Right lobe of liver (tissue), 6 donors: ENCODE measurements at regions not wholly inside any gene's neighbourhood (a gene's known extent, or its start where the extent isn't known, plus 50 kb on each side); places are given as distances from the start of the nearest gene placed in this dataset.

ENCODE experiments used
- ATAC-seq, 4 donors: fragments of 200-7000 bp; cut with Tn5 transposase; one replicate each; pipeline ENCODE4 v1.9.1; 2020; ENCODE audit warnings: mild to moderate bottlenecking in 4 of 4, moderate library complexity in 4 of 4
- DNase-seq, 3 donors: peaks; one replicate each; pipeline ENCODE4 v3.0.0-alpha.2; 2020
- H3K27ac ChIP-seq, 3 donors: fragments of 200-600 bp; one replicate each; pipeline ENCODE4 v1.8.0; 2022
- H3K27me3 ChIP-seq, 2 donors: fragments of 200-600 bp; one replicate each; pipeline ENCODE4 v1.8.0; 2022
- H3K36me3 ChIP-seq, 4 donors: fragments of 200-600 bp; sonication (generic) in 1 of 4; one replicate each; pipeline versions ENCODE4 v1.5.1 to v1.8.0; 2017 to 2022; ENCODE audit warnings: control low read depth in 1 of 4
- H3K4me1 ChIP-seq, 4 donors: fragments of 200-600 bp; sonication (generic) in 1 of 4; one replicate each; pipeline versions ENCODE4 v1.5.1 to v1.8.0; 2017 to 2022; ENCODE audit warnings: control low read depth in 1 of 4
- H3K4me3 ChIP-seq, 3 donors: fragments of 200-600 bp; one replicate each; pipeline ENCODE4 v1.8.0; 2022
- H3K9me3 ChIP-seq, 4 donors: fragments of 200-600 bp; sonication (generic) in 1 of 4; one replicate each; pipeline versions ENCODE4 v1.5.1 to v1.8.0; 2017 to 2022; ENCODE audit warnings: control low read depth in 1 of 4
- CTCF ChIP-seq, 4 donors: fragments of 200-600 bp in 3 of 4; fragments of 450-650 bp in 1 of 4; IDR thresholded peaks; one replicate each; pipeline versions ENCODE4 v1.5.1 to v1.8.0; 2016 to 2022; ENCODE audit warnings: antibody characterized with exemption in 4 of 4, mild to moderate bottlenecking in 2 of 4
- POLR2A ChIP-seq: fragments of 450-650 bp; IDR thresholded peaks from one replicate; pipeline ENCODE4 v1.6.1; 2017; ENCODE audit warnings: antibody characterized with exemption, mild to moderate bottlenecking
- WGBS: methylation state at CpG from one replicate; pipeline ENCODE4 v1.1.6; 2018; ENCODE audit warnings: low coverage, low lambda C conversion rate; ENCODE audit not compliant: insufficient coverage; ENCODE audit errors: missing lambda C conversion rate; 5-methylcytosine and 5-hydroxymethylcytosine counted together
- intact Hi-C, 2 donors: fragments of 100-400 bp; cut with DNase I; formaldehyde crosslinking; loops; one replicate each; pipeline versions ENCODE4 v1.11.2 to v1.14.1; 2022
- donor health status: DM: no; HTN: yes; CAD: no.
- donor health status: DM: no; HTN: no; CAD: no.
- donor health status: DM: no; HTN: no; CAD: no.
- donor health status: DM: no; HTN: yes; CAD: no.
- donor health status: DM: no; HTN: yes; CAD: no.

DNA sequence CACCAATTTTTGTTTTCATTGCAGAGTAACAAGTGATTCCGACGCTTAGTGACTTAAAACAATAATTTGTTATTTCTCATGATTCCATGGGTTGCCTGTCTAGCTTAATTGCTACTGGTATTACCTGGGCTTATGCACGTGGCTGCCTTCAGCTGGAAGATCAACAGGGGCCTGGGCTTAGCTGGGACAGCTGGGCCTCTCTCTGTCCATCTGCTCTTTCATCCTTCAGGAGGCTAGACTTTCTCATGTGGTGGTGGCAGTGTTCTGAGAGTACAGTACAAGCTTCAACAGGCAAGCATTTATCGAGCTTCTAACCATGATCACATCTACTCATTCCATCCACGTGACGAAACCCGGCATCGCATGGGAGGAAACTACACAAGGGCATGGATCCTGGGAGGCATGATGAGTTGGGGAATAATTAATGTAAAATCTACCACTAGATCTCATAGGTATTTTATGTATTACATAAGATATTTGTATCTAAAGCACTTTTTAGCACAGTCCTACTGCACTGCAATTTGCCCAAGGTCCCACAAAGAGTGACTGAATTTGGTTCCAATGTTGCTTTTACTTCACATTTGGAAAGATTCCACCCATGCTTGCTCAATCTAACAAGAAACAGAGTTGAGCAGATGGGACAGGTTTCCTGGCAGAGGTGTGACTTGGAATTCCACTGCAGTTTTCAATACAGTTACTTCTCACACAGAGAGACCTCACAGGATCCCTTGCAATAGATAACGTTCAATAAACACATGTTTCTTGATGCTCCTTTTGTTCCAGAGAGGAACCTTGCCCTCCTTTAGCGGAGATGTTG, 153.1 kb upstream of the FRMD6 start:
- no peak overlapping the region for H3K4me3 ChIP-seq
- H3K4me1 ChIP-seq, result peaks cover 0 to 21% (median 0%) of the 10 kb centered on the region in 4 donors
- no peaks in the 10 kb centered on the region for H3K36me3 ChIP-seq
- H3K27me3 ChIP-seq, result no peaks in the 10 kb centered on the region
- TF ChIP-seq CTCF (IDR thresholded peaks at IDR 0.05), result no peak
- no peak for TF ChIP-seq POLR2A
- 67% methylated on average over 10 of the region's 10 CpGs for WGBS
- DNase-seq, result peak in 1 of 3 donors; percentile 56
- peak overlapping the region in 1 of 3 donors; percentile 35 for H3K27ac ChIP-seq
- ATAC-seq, result peak; percentile 86 to 93 (median 91)
- intact Hi-C loops, result no loop called here
- H3K9me3 ChIP-seq, result no peaks in the 10 kb centered on the region

DNA sequence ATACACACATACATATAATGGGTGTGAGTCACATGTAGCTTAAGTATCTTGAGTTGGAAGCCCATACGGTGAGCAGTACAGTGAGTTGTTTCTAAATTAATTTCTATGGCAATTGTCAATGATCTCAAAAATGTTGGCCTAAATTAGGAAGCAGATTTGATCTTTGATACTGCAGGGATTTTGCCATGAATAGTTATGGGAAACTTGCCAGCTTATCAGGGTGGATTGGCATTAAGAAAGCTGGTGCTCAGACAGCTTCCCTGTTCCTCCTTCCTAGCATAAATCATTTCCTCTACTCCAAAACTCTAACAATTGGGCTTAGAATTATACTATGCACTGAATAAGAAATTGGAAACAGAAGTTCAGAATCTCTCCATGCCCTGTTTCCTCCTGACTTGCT, 150.9 kb upstream of the FRMD6 start:
- intact Hi-C loops, result no loop called here
- no peak for TF ChIP-seq POLR2A
- no peak for TF ChIP-seq CTCF (IDR thresholded peaks at IDR 0.05)
- H3K36me3 ChIP-seq, result no peaks in the 10 kb centered on the region
- no peak overlapping the region for H3K4me3 ChIP-seq
- peak in 3 of 4 donors; percentile 45 to 62 (median 50) for ATAC-seq
- no peak overlapping the region for H3K27ac ChIP-seq
- 55% methylated on average over 1 of the region's 1 CpG for WGBS
- peaks cover 0 to 21% (median 0%) of the 10 kb centered on the region in 4 donors for H3K4me1 ChIP-seq
- DNase-seq, result no peak
- H3K9me3 ChIP-seq, result no peaks in the 10 kb centered on the region
- no peaks in the 10 kb centered on the region for H3K27me3 ChIP-seq

GRCh38 chr14:51501746-51502145, 150.0 kb upstream of the FRMD6 start:
- peaks cover 0 to 21% (median 0%) of the 10 kb centered on the region in 4 donors for H3K4me1 ChIP-seq
- no peak overlapping the region for H3K27ac ChIP-seq
- no peaks in the 10 kb centered on the region for H3K36me3 ChIP-seq
- intact Hi-C loops, result no loop called here
- H3K9me3 ChIP-seq, result no peaks in the 10 kb centered on the region
- DNase-seq (no peak), ATAC-seq (no peak)
- no peaks in the 10 kb centered on the region for H3K27me3 ChIP-seq
- no peak for TF ChIP-seq POLR2A
- no peak for TF ChIP-seq CTCF (IDR thresholded peaks at IDR 0.05)
- no peak overlapping the region for H3K4me3 ChIP-seq

DNA sequence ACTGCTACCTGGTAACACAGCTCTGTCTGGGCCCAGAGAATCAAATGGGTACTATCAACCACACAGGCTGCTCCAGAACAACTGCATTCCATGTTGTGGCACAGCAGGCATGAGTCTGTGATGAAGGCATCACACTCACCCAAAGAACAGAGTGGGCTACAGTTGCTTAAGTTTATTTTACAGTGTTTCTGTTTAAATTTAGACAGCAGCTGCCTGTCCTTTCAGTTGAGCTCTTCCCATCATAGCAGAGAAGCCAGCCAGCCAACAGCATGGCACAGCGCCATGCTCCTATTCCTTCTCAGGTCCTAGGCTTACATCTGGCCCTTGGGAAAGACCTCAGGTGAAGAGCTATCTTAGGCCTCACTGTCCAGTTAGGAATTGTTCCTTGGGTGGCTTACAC, 147.0 kb upstream of the FRMD6 start:
- Histone ChIP-seq H3K4me3 (no peak overlapping the region), H3K27ac (no peak overlapping the region), H3K9me3 (no peaks in the 10 kb centered on the region), H3K36me3 (no peaks in the 10 kb centered on the region), H3K27me3 (no peaks in the 10 kb centered on the region), H3K4me1 (peaks cover 0 to 7% (median 0%) of the 10 kb centered on the region in 4 donors)
- WGBS, result 80% methylated on average over 1 of the region's 1 CpG
- no peak for DNase-seq
- no peak for ATAC-seq
- intact Hi-C loops, result no loop called here
- TF ChIP-seq CTCF (IDR thresholded peaks at IDR 0.05), result no peak
- no peak for TF ChIP-seq POLR2A
